Kidney (tissue), 13 donors: ENCODE measurements at regions not wholly inside any gene's neighbourhood (a gene's known extent, or its start where the extent isn't known, plus 50 kb on each side); places are given as distances from the start of the nearest gene placed in this dataset.

Experiments
- DNase-seq, 5 donors: peaks; one replicate each; pipeline ENCODE4 v3.0.0-alpha.2; 2013 to 2020
- FAIRE-seq: peaks from 2 replicates; lab custom pipeline; 2012; peaks lifted over from hg19 to GRCh38; lab: Jason Lieb, UNC
- H3K27ac ChIP-seq, 2 donors: one replicate each; pipeline ENCODE4 v1.7.0; 2013; ENCODE audit warnings: low read depth in 2 of 2, low read length in 2 of 2, inconsistent platforms in 1 of 2
- H3K27me3 ChIP-seq: one replicate; pipeline ENCODE4 v1.7.1; 2013; ENCODE audit warnings: low read length, inconsistent platforms; ENCODE audit not compliant: control insufficient read depth, insufficient read depth
- H3K36me3 ChIP-seq, 3 donors: one replicate each; pipeline versions ENCODE4 v1.7.0 to v1.7.1; 2013; ENCODE audit warnings: low read length in 3 of 3, control low read depth in 1 of 3, inconsistent platforms in 1 of 3; ENCODE audit not compliant: insufficient read depth in 3 of 3, control insufficient read depth in 2 of 3
- H3K4me1 ChIP-seq, 3 donors: one replicate each; pipeline versions ENCODE4 v1.7.0 to v1.7.1; 2013; ENCODE audit warnings: low read length in 3 of 3, inconsistent platforms in 1 of 3, low read depth in 1 of 3; ENCODE audit not compliant: control insufficient read depth in 2 of 3, insufficient read depth in 2 of 3
- H3K4me3 ChIP-seq, 3 donors: one replicate each; pipeline versions ENCODE4 v1.7.0 to v1.8.1; 2013; ENCODE audit warnings: low read length in 3 of 3, control low read depth in 1 of 3, inconsistent platforms in 1 of 3
- H3K9ac ChIP-seq, 3 donors: one replicate each; pipeline versions ENCODE4 v1.7.0 to v1.7.1; 2013; ENCODE audit warnings: low read length in 3 of 3, control low read depth in 1 of 3, inconsistent platforms in 1 of 3
- H3K9me3 ChIP-seq, 3 donors: one replicate each; pipeline versions ENCODE4 v1.7.0 to v1.7.1; 2013; ENCODE audit warnings: low read length in 3 of 3, control low read depth in 1 of 3, inconsistent platforms in 1 of 3; ENCODE audit not compliant: control insufficient read depth in 2 of 3, insufficient read depth in 1 of 3
- CTCF ChIP-seq: IDR thresholded peaks from 3 replicates; pipeline ENCODE4 v1.5.1; 2012; ENCODE audit warnings: mild to moderate bottlenecking, moderate library complexity, borderline replicate concordance; ENCODE audit not compliant: insufficient read depth; ENCODE audit errors: extremely low read depth
- intact Hi-C: fragments of 100-400 bp; cut with DNase I; formaldehyde crosslinking; loops from one replicate; pipeline ENCODE4 v1.11.1; 2022
- donor health status: control.
- donor health status: control.
- donor health status: control.
- donor health status: control.
- donor health status: control.
- donor health status: DM: yes; HTN: yes; CAD: no.
- donor health status: Normal renal cell carcinoma (clear cell type).

DNA sequence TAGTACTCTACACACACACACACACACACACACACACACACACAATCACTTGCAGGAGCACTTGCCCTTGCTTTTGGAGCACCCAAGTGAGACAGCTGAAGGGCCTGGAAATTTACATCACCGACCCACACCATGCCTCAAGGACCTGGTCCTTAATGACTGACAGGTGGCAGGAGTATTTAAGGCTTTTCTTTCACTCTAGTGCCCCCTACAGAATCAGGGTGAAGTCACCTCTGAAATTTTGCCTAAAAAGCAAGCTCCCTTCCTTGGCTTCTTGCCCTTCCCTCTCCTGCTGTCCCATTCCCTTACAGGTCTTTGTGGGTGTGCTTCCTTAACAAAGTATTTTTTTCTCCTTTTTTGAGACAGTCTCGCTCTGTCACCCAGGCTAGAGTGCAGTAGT lies 353.5 kb upstream of the IRAK1BP1 start:
- Histone ChIP-seq H3K9ac (no peak overlapping the region), H3K4me3 (no peak overlapping the region), H3K27me3 (no peaks in the 10 kb centered on the region), H3K4me1 (no peaks in the 10 kb centered on the region), H3K9me3 (no peaks in the 10 kb centered on the region), H3K27ac (no peak overlapping the region), H3K36me3 (no peaks in the 10 kb centered on the region)
- FAIRE-seq (no peak), DNase-seq (no peak)
- TF ChIP-seq CTCF = no peak
- intact Hi-C loops = no loop called here

- Histone ChIP-seq H3K4me3 (no peak overlapping the region), H3K27ac (no peak overlapping the region), H3K36me3 (no peaks in the 10 kb centered on the region), H3K9ac (no peak overlapping the region), H3K4me1 (no peaks in the 10 kb centered on the region), H3K27me3 (no peaks in the 10 kb centered on the region), H3K9me3 (no peaks in the 10 kb centered on the region)
- DNase-seq = no peak
- FAIRE-seq = no peak
- intact Hi-C loops = no loop called here
- no peak for TF ChIP-seq CTCF
Measured at GRCh38 chr6:78515271-78515670, 352.1 kb upstream of the IRAK1BP1 start.

- DNase-seq (no peak), FAIRE-seq (no peak)
- intact Hi-C loops = no loop called here
Measured at GRCh38 chr6:78517399-78517798, 350.0 kb upstream of the IRAK1BP1 start.

More at GRCh38 chr6:78517399-78517798, 350.0 kb upstream of the IRAK1BP1 start:
- no peak for TF ChIP-seq CTCF
- H3K4me1 ChIP-seq = no peaks in the 10 kb centered on the region
- H3K4me3 ChIP-seq = no peak overlapping the region
- no peaks in the 10 kb centered on the region for H3K36me3 ChIP-seq
- H3K9ac ChIP-seq = no peak overlapping the region
- H3K27ac ChIP-seq = no peak overlapping the region
- no peaks in the 10 kb centered on the region for H3K27me3 ChIP-seq
- H3K9me3 ChIP-seq = no peaks in the 10 kb centered on the region
